Lung (tissue), 11 donors: ENCODE measurements at regions not wholly inside any gene's neighbourhood (a gene's known extent, or its start where the extent isn't known, plus 50 kb on each side); places are given as distances from the start of the nearest gene placed in this dataset.

Experiments used
- ATAC-seq: fragments of 200-7000 bp; cut with Tn5 transposase; one replicate; pipeline ENCODE4 v1.9.1; 2020; ENCODE audit warnings: moderate number of reproducible peaks; ENCODE audit not compliant: insufficient read depth, low FRiP score
- DNase-seq, 3 donors: peaks; one replicate each; pipeline ENCODE4 v3.0.0-alpha.2; 2013 to 2017
- H3K27ac ChIP-seq, 2 donors: one replicate each; pipeline ENCODE4 v1.5.1; 2013; ENCODE audit warnings: mild to moderate bottlenecking in 2 of 2, moderate library complexity in 2 of 2, control low read depth in 1 of 2, inconsistent platforms in 1 of 2, low read depth in 1 of 2, low read length in 1 of 2
- H3K27me3 ChIP-seq, 3 donors: one replicate each; pipeline ENCODE4 v1.5.1; 2013; ENCODE audit warnings: low read length in 2 of 3; ENCODE audit not compliant: control insufficient read depth in 3 of 3, insufficient read depth in 3 of 3
- H3K36me3 ChIP-seq, 4 donors: one replicate each; pipeline ENCODE4 v1.5.1; 2013; ENCODE audit warnings: low read length in 4 of 4, mild to moderate bottlenecking in 1 of 4, moderate library complexity in 1 of 4; ENCODE audit not compliant: control insufficient read depth in 4 of 4, insufficient read depth in 4 of 4
- H3K4me1 ChIP-seq, 5 donors: one replicate each; pipeline ENCODE4 v1.5.1; 2013; ENCODE audit warnings: low read length in 5 of 5, mild to moderate bottlenecking in 2 of 5, moderate library complexity in 1 of 5; ENCODE audit not compliant: control insufficient read depth in 5 of 5, insufficient read depth in 5 of 5
- H3K4me3 ChIP-seq: one replicate; pipeline ENCODE4 v1.5.1; 2013; ENCODE audit warnings: mild to moderate bottlenecking, control low read depth, moderate library complexity
- H3K9ac ChIP-seq, 2 donors: one replicate each; pipeline ENCODE4 v1.5.1; 2013; ENCODE audit warnings: low read length in 2 of 2, control low read depth in 1 of 2; ENCODE audit not compliant: insufficient read depth in 1 of 2
- H3K9me3 ChIP-seq, 4 donors: one replicate each; pipeline ENCODE4 v1.5.1; 2013; ENCODE audit warnings: low read length in 3 of 4, mild to moderate bottlenecking in 1 of 4, moderate library complexity in 1 of 4; ENCODE audit not compliant: control insufficient read depth in 4 of 4, insufficient read depth in 3 of 4
- WGBS, 2 donors: extraction: QIAGEN DNeasy Blood & Tissue Kit; methylation state at CpG; one replicate each; pipeline ENCODE4 v1.1.7; 2013; 5-methylcytosine and 5-hydroxymethylcytosine counted together
- TF ChIP-seq, protein P1 (sequence below): IDR thresholded peaks from 2 replicates; pipeline ENCODE4 v1.5.1; 2012; ENCODE audit warnings: mild to moderate bottlenecking; ENCODE audit errors: control extremely low read depth, extremely low read depth
- donor health status: control.
- donor health status: control.
- donor health status: Bipolar disorder and iron deficiency.
- donor health status: healthy.
- donor health status: DM: yes; HTN: yes; CAD: no.

DNA sequence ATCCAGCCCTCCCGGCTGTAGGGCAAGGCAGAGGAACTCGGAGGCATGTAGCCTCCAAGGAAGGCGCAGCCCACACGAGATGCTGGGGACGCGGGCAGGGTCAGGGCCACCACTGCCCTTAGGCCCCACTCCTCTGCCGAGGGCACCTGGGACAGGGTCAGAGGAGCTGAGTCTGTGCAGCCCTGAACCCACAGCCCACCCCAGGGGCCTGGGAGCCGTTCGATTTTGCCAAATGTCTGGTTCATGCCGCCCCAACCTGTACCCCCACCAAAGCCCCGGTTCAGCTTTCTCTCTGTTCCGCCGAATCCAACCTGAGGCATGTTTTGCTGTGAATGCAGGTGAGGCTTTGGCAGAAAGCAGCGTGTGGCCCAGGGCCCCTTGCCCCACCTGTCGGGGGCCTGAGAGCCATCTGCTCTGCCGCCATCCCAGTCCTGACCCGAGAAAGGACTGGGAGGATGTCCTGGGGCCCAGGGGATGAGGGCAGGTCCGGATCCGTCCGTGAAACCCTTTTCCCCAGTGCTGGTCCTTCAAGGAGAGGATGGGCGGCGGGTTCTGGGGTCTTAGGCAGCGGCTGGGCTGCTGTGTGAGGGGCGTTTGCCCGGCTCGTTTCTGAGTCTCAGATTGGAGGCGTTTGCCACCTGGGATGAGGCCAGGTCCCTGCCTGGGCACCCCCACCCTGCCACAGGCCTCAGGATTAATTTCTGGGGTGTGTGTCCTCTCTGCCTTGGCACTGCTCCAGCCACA lies 79.3 kb upstream of the GATA5 start:
- Histone ChIP-seq H3K9me3 (peaks cover 0 to 1% (median 0%) of the 10 kb centered on the region in 4 donors), H3K4me1 (peaks cover 0 to 22% (median 2%) of the 10 kb centered on the region in 5 donors), H3K9ac (no peak overlapping the region), H3K36me3 (no peaks in the 10 kb centered on the region), H3K4me3 (no peak overlapping the region), H3K27ac (peak overlapping the region in 1 of 2 donors; percentile 85), H3K27me3 (peaks cover 6 to 48% (median 8%) of the 10 kb centered on the region in 3 donors)
- WGBS, 2 donors: 80 to 88% methylated on average over 27 of the region's 27 CpGs
- TF ChIP-seq, protein P1, sequence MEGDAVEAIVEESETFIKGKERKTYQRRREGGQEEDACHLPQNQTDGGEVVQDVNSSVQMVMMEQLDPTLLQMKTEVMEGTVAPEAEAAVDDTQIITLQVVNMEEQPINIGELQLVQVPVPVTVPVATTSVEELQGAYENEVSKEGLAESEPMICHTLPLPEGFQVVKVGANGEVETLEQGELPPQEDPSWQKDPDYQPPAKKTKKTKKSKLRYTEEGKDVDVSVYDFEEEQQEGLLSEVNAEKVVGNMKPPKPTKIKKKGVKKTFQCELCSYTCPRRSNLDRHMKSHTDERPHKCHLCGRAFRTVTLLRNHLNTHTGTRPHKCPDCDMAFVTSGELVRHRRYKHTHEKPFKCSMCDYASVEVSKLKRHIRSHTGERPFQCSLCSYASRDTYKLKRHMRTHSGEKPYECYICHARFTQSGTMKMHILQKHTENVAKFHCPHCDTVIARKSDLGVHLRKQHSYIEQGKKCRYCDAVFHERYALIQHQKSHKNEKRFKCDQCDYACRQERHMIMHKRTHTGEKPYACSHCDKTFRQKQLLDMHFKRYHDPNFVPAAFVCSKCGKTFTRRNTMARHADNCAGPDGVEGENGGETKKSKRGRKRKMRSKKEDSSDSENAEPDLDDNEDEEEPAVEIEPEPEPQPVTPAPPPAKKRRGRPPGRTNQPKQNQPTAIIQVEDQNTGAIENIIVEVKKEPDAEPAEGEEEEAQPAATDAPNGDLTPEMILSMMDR: no peak
- no peak for ATAC-seq
- no peak for DNase-seq

DNA sequence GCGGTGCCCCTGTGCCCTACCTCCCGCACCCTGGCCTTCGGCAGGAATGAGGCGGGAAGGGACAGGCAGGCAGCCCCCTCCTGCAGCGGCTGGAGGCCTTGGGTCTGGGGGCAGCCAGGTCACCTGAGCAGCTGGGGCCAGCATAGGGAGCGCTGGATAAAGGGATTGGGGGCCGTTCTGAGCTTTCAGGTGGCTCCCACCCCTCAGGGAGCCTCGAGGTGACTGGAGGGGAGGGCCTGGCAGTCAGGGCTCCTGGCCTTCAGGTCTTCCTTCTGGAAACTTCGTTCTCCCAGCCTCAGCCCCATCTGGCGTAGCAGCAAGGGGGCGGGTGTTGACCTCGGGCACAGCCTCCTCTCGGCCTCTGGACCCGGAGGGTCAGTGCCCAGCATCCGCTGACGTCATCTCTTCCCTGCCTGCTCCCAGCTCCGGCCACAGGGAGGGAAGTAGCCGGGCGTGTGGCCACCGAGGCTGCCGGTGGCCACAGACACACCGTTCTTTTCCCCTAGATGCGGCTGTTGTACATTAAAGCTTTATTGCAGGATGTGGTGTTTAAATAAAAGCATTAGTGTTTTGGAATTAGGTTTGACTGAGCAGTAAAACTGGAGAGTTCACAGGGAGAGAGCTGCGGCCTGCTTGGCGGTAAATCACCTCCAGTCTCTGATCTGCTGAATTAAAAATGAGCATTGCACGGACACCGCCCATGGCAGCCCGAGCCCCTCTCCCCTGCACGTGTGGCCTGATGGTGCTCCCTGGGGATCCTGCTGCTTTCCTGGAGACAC lies 80.0 kb upstream of the GATA5 start:
- peak overlapping the region in 1 of 2 donors; percentile 85 for H3K27ac ChIP-seq
- H3K36me3 ChIP-seq: no peaks in the 10 kb centered on the region
- TF ChIP-seq, protein P1: no peak
- peaks cover 0 to 1% (median 0%) of the 10 kb centered on the region in 4 donors for H3K9me3 ChIP-seq
- 68 to 81% methylated on average over 29 of the region's 29 CpGs for WGBS, 2 donors
- no peak for ATAC-seq
- no peak overlapping the region for H3K4me3 ChIP-seq
- no peak overlapping the region for H3K9ac ChIP-seq
- peaks cover 0 to 19% (median 0%) of the 10 kb centered on the region in 5 donors for H3K4me1 ChIP-seq
- no peak for DNase-seq
- H3K27me3 ChIP-seq: peaks cover 6 to 46% (median 6%) of the 10 kb centered on the region in 3 donors

DNA sequence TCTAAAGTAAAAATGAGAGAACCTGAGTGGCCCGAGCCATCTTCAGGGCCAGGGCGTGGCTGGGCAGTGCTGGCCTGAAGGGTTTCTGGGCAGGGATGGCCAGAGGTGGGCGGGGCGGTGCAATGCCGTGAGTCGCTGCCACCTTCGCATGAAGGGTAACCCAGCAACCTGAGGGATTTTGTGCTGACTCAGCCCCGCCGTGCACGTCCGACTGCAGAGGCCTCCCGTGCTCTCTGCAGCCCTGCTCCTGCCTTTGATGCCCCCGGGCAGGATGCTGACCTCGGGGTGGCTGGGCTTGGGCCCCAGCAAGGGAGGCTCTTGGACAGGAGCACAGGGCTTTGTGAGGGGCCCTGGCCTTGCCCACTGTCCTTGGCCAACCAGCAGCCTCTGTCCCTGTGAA lies 81.7 kb upstream of the GATA5 start:
- H3K36me3 ChIP-seq: no peaks in the 10 kb centered on the region
- H3K9ac ChIP-seq: no peak overlapping the region
- no peak overlapping the region for H3K4me3 ChIP-seq
- WGBS, 2 donors: 57 to 78% methylated on average over 14 of the region's 14 CpGs
- H3K9me3 ChIP-seq: peaks cover 0 to 1% (median 0%) of the 10 kb centered on the region in 4 donors
- DNase-seq: no peak
- no peak for ATAC-seq
- peaks cover 0 to 11% (median 0%) of the 10 kb centered on the region in 5 donors for H3K4me1 ChIP-seq
- H3K27me3 ChIP-seq: peaks cover 6 to 39% (median 6%) of the 10 kb centered on the region in 3 donors
- peak overlapping the region in 1 of 2 donors; percentile 80 for H3K27ac ChIP-seq
- TF ChIP-seq, protein P1: no peak
